ENCODE measurements at regions not wholly inside any gene's neighbourhood (a gene's known extent, or its start where the extent isn't known, plus 50 kb on each side); places are given as distances from the start of the nearest gene placed in this dataset.

GRCh38 chr2:173593109-173593508, 238.4 kb downstream of the CDCA7 start:
- H2AFZ ChIP-seq (ENCODE audit: low read length) = no peak overlapping the region
- H3K9ac ChIP-seq (ENCODE audit: extremely low read depth, insufficient read length, low read length) = no peak overlapping the region
- H2BK12ac ChIP-seq (ENCODE audit: insufficient read length, low read depth, low read length) = no peak overlapping the region
- Mint-ChIP-seq H3K27me3 (ENCODE audit: low read depth) (peaks cover 1% of the 10 kb centered on the region; the same call in 1 of the 2 replicates), H3K27ac (no peak overlapping the region), H3K4me1 (peaks cover 9 to 17% of the 10 kb centered on the region in 2 experiments; a peak in 3 of 4 replicates), H3K36me3 (ENCODE audit: insufficient read depth in 1 of 3, low read depth in 3 of 3) (peaks cover 14 to 25% (median 23%) of the 10 kb centered on the region in 3 experiments), H3K4me3 (no peak overlapping the region), H3K9me3 (peaks cover 23 to 35% of the 10 kb centered on the region in 2 experiments)
- no peak for DNase-seq
- no peak for TF ChIP-seq CTCF (conservative IDR thresholded peaks at IDR 0.05)
- no peak overlapping the region for H3K56ac ChIP-seq (ENCODE audit: insufficient read length, low read depth, low read length)
- no peak overlapping the region for H2BK5ac ChIP-seq (ENCODE audit: insufficient read length, low read length)
- H3K79me1 ChIP-seq (ENCODE audit: insufficient read depth, low read depth, low read length, poor library complexity, severe bottlenecking) = no peaks in the 10 kb centered on the region
- peaks cover 13% of the 10 kb centered on the region for H3K9me3 ChIP-seq (ENCODE audit: control insufficient read depth, low read depth, low read length)
- no peak overlapping the region for H3K4me2 ChIP-seq (ENCODE audit: insufficient read depth, insufficient read length, low read length)
- no peaks in the 10 kb centered on the region for H3K23me2 ChIP-seq (ENCODE audit: insufficient read length, low read depth, low read length, poor library complexity, severe bottlenecking)
- no peak overlapping the region for H2AK5ac ChIP-seq (ENCODE audit: insufficient read length, low read length)
- H3K14ac ChIP-seq (ENCODE audit: insufficient read depth, low read length) = no peak overlapping the region
- no peak overlapping the region for H2BK20ac ChIP-seq (ENCODE audit: low read depth, low read length, poor library complexity, severe bottlenecking)
- no peak overlapping the region for H3K4ac ChIP-seq (ENCODE audit: low read depth, low read length)
- 0 out of 2 replicates have a peak, but pooled peaks cover 1% of the 10 kb centered on the region for H3K79me2 ChIP-seq (ENCODE audit: insufficient read depth, low read length)
- H4K5ac ChIP-seq (ENCODE audit: insufficient read length, low read depth, low read length) = no peak overlapping the region
- H2BK120ac ChIP-seq (ENCODE audit: low read depth, low read length, poor library complexity, severe bottlenecking) = no peak overlapping the region
- H3K27me3 ChIP-seq (ENCODE audit: insufficient read depth, low read length) = no peaks in the 10 kb centered on the region
- H3K4me1 ChIP-seq (ENCODE audit: insufficient read depth, low read length) = no peaks in the 10 kb centered on the region
- H3K23ac ChIP-seq (ENCODE audit: insufficient read length, low read depth, low read length) = no peak overlapping the region
- no peak overlapping the region for H2BK15ac ChIP-seq (ENCODE audit: low read depth, low read length)
- no peak overlapping the region for H3T11ph ChIP-seq (ENCODE audit: low read length)
- H3K18ac ChIP-seq (ENCODE audit: insufficient read length, low read depth, low read length) = no peak overlapping the region
- H4K8ac ChIP-seq (replicated peaks; ENCODE audit: insufficient read length, low read depth, low read length) = no peak overlapping the region
- H4K20me1 ChIP-seq (ENCODE audit: control insufficient read depth, insufficient read depth, insufficient read length) = no peaks in the 10 kb centered on the region
- H4K91ac ChIP-seq (ENCODE audit: insufficient read length, low read depth, low read length) = no peak overlapping the region
- no peak overlapping the region for H3K27ac ChIP-seq (ENCODE audit: insufficient read length, low read depth, low read length)
